Sigmoid colon (tissue), 6 donors: ENCODE measurements at regions not wholly inside any gene's neighbourhood (a gene's known extent, or its start where the extent isn't known, plus 50 kb on each side); places are given as distances from the start of the nearest gene placed in this dataset.

Experiments
- DNase-seq: peaks from one replicate; pipeline ENCODE4 v3.0.0-alpha.2; 2019
- H3K27ac ChIP-seq, 4 donors: fragments of 200-600 bp; sonication (generic); one replicate each; pipeline ENCODE4 v1.5.1; 2016 to 2019; ENCODE audit warnings: mild to moderate bottlenecking in 1 of 4
- H3K27me3 ChIP-seq, 3 donors: fragments of 200-600 bp; sonication (generic); one replicate each; pipeline ENCODE4 v1.5.1; 2019; ENCODE audit warnings: mild to moderate bottlenecking in 1 of 3
- H3K36me3 ChIP-seq, 4 donors: fragments of 200-600 bp; sonication (generic); one replicate each; pipeline ENCODE4 v1.5.1; 2016 to 2019
- H3K4me1 ChIP-seq, 4 donors: fragments of 200-600 bp; sonication (generic); one replicate each; pipeline ENCODE4 v1.5.1; 2017 to 2019
- H3K4me3 ChIP-seq, 4 donors: fragments of 200-600 bp; sonication (generic); one replicate each; pipeline ENCODE4 v1.5.1; 2017 to 2019; ENCODE audit warnings: mild to moderate bottlenecking in 2 of 4, moderate library complexity in 1 of 4
- H3K9me3 ChIP-seq, 4 donors: fragments of 200-600 bp in 3 of 4; sonication (generic) in 3 of 4; one replicate each; pipeline versions ENCODE4 v1.5.1 to v1.6.1; 2013 to 2019
- EP300 ChIP-seq, 4 donors: sonication (generic); formaldehyde crosslinking; IDR thresholded peaks; one replicate each; pipeline ENCODE4 v1.6.1; 2017; ENCODE audit warnings: antibody characterized with exemption in 4 of 4
- POLR2A ChIP-seq, 2 donors: fragments of 450-650 bp; IDR thresholded peaks; one replicate each; pipeline ENCODE4 v1.6.1; 2016; ENCODE audit warnings: antibody characterized with exemption in 2 of 2, mild to moderate bottlenecking in 2 of 2, moderate library complexity in 2 of 2
- POLR2AphosphoS5 ChIP-seq, 4 donors: sonication (generic); formaldehyde crosslinking; IDR thresholded peaks; one replicate each; pipeline ENCODE4 v1.6.1; 2017; ENCODE audit warnings: antibody characterized with exemption in 4 of 4
- WGBS, 2 donors: extraction: QIAGEN DNeasy Blood & Tissue Kit; methylation state at CpG; one replicate each; pipeline ENCODE4 v1.1.7; 2013; 5-methylcytosine and 5-hydroxymethylcytosine counted together
- intact Hi-C: fragments of 100-400 bp; cut with DNase I; formaldehyde crosslinking; loops from one replicate; pipeline ENCODE4 v1.15.1; 2023
- TF ChIP-seq, protein P1 (sequence below), 4 experiments: fragments of 450-650 bp in 3 of 4; fragments of 200-600 bp in 1 of 4; IDR thresholded peaks; one replicate each; pipeline ENCODE4 v1.5.1; 2016 to 2019; ENCODE audit warnings: antibody characterized with exemption in 4 of 4, mild to moderate bottlenecking in 3 of 4, moderate library complexity in 2 of 4
- donor health status: healthy with polysubstance abuse.
- donor health status: healthy.

DNA sequence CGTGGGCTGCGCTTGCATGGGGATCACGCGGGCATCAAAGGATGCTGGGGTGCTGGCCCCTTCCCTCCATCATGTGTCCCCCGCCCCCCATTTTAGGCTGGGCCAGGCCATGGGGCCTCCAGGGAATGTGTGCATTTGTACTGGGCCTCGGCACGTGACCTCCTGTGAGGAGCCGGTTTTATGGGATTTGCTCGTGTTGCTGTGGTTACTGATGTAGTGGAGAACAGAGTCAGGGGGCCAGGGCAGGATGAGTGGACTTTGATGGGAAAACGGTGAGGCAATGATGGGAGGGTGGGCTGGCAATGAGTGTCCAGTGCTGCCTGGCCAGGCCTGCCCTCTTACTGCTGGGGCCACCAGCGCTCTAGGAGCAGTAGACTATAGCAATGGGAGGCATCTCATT, 257.7 kb downstream of the LOXHD1 start:
- H3K27me3 ChIP-seq = no peaks in the 10 kb centered on the region
- H3K27ac ChIP-seq = no peak overlapping the region
- no peak overlapping the region for H3K4me3 ChIP-seq
- peaks cover 0 to 9% (median 0%) of the 10 kb centered on the region in 4 donors for H3K4me1 ChIP-seq
- no peaks in the 10 kb centered on the region for H3K36me3 ChIP-seq
- no peaks in the 10 kb centered on the region for H3K9me3 ChIP-seq
- 72 to 85% methylated on average over 11 of the region's 11 CpGs for WGBS, 2 donors
- DNase-seq = no peak
- no peak for TF ChIP-seq EP300 (IDR thresholded peaks at IDR 0.05)
- TF ChIP-seq POLR2AphosphoS5 (IDR thresholded peaks at IDR 0.05) = no peak
- TF ChIP-seq, protein P1, sequence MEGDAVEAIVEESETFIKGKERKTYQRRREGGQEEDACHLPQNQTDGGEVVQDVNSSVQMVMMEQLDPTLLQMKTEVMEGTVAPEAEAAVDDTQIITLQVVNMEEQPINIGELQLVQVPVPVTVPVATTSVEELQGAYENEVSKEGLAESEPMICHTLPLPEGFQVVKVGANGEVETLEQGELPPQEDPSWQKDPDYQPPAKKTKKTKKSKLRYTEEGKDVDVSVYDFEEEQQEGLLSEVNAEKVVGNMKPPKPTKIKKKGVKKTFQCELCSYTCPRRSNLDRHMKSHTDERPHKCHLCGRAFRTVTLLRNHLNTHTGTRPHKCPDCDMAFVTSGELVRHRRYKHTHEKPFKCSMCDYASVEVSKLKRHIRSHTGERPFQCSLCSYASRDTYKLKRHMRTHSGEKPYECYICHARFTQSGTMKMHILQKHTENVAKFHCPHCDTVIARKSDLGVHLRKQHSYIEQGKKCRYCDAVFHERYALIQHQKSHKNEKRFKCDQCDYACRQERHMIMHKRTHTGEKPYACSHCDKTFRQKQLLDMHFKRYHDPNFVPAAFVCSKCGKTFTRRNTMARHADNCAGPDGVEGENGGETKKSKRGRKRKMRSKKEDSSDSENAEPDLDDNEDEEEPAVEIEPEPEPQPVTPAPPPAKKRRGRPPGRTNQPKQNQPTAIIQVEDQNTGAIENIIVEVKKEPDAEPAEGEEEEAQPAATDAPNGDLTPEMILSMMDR (IDR thresholded peaks at IDR 0.05) = no peak
- TF ChIP-seq POLR2A (IDR thresholded peaks at IDR 0.05) = no peak
- intact Hi-C loops = no loop called here

DNA sequence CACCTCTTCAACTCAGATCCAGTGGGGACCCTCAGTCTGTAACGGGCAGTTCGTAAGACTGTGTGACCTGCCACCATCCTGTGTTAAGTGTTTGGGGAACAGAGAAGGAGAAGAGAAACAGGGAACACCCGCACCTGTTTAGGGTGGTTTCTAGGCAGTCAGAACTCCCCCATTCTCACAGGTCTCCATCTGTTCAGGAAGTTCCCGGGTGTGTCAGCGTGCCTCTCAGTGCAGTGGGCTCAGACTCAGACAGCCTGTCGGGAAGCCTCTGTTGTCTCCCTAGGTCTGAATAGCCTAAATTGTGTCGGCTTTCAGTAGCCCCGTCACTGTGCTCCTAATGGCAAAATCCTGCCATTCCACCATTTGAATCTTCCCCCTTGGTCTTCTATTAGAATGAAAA, 256.6 kb downstream of the LOXHD1 start:
- TF ChIP-seq EP300 (IDR thresholded peaks at IDR 0.05) (no peak), POLR2A (IDR thresholded peaks at IDR 0.05) (no peak), POLR2AphosphoS5 (IDR thresholded peaks at IDR 0.05) (no peak)
- TF ChIP-seq, protein P1 (IDR thresholded peaks at IDR 0.05) = no peak
- no peak for DNase-seq
- H3K27me3 ChIP-seq = no peaks in the 10 kb centered on the region
- H3K36me3 ChIP-seq = no peaks in the 10 kb centered on the region
- H3K9me3 ChIP-seq = no peaks in the 10 kb centered on the region
- H3K4me3 ChIP-seq = no peak overlapping the region
- WGBS, 2 donors = 67 to 83% methylated on average over 8 of the region's 8 CpGs
- intact Hi-C loops = no loop called here
- peaks cover 0 to 6% (median 0%) of the 10 kb centered on the region in 4 donors for H3K4me1 ChIP-seq
- H3K27ac ChIP-seq = no peak overlapping the region

DNA sequence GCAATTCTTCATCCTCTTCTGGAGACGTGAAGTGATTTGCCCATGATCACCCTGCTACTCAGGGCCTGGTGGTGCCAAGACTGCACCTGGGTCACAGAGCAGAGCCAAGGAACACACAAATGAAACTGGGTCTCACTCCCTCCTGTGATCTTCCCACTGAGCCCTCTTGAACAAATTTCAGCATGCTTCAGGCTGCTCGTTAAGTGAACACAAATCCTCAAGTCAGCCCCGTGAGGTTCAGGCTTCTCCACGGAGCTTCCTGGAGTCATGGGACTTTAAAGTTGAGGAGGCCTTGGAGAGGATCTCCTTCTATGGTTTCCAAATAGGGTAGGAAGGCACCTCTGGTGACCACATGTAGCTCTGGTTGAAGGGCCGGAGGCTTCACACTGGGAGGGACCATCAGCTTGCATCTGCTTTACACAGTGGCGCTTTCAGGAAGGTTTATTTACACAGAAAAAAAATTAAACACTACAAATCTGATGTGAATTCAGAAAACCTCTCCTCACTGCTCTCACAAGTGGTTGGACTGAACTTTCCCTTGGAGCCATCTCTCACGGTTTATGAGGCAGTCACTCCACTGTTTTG, 255.4 kb downstream of the LOXHD1 start:
- H3K27me3 ChIP-seq = no peaks in the 10 kb centered on the region
- DNase-seq = no peak
- 59 to 78% methylated on average over 7 of the region's 7 CpGs for WGBS, 2 donors

DNA sequence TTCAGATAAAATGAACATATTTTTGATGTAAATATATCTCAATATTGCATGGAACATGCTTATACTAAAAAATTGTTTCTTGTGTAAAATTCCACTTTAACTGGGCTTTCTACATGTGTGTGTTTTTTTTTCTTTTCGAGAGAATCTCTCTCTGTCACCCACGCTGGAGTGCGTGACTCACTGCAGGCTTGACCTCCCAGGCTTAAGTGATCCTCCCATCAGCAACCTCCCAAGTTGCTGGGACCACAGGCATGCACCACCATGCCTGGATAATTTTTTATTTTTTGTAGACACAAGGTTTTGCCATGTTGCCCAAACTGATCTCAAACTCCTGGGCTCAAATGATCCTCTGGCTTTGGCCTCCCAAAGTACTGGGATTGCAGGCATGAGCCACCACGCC, 254.6 kb downstream of the LOXHD1 start:
- no peak for TF ChIP-seq EP300 (IDR thresholded peaks at IDR 0.05)
- no peak for TF ChIP-seq POLR2AphosphoS5 (IDR thresholded peaks at IDR 0.05)
- TF ChIP-seq, protein P1 (IDR thresholded peaks at IDR 0.05) = no peak
- TF ChIP-seq POLR2A (IDR thresholded peaks at IDR 0.05) = no peak
- H3K27me3 ChIP-seq = no peaks in the 10 kb centered on the region
- intact Hi-C loops = no loop called here
- no peak overlapping the region for H3K27ac ChIP-seq
- DNase-seq = no peak
- peaks cover 0 to 19% (median 13%) of the 10 kb centered on the region in 4 donors for H3K4me1 ChIP-seq
- WGBS, 2 donors = 78 to 88% methylated on average over 4 of the region's 4 CpGs
- H3K9me3 ChIP-seq = no peaks in the 10 kb centered on the region
- H3K36me3 ChIP-seq = no peaks in the 10 kb centered on the region
- H3K4me3 ChIP-seq = no peak overlapping the region

More for the DNA sequence above, 255.4 kb downstream of the LOXHD1 start:
- Histone ChIP-seq H3K4me1 (peaks cover 0 to 10% (median 5%) of the 10 kb centered on the region in 4 donors), H3K27ac (no peak overlapping the region), H3K9me3 (no peaks in the 10 kb centered on the region), H3K4me3 (no peak overlapping the region), H3K36me3 (no peaks in the 10 kb centered on the region)
- intact Hi-C loops = no loop called here
- TF ChIP-seq POLR2AphosphoS5 (IDR thresholded peaks at IDR 0.05) (no peak), POLR2A (IDR thresholded peaks at IDR 0.05) (no peak), EP300 (IDR thresholded peaks at IDR 0.05) (no peak)
- TF ChIP-seq, protein P1 (IDR thresholded peaks at IDR 0.05) = no peak

DNA sequence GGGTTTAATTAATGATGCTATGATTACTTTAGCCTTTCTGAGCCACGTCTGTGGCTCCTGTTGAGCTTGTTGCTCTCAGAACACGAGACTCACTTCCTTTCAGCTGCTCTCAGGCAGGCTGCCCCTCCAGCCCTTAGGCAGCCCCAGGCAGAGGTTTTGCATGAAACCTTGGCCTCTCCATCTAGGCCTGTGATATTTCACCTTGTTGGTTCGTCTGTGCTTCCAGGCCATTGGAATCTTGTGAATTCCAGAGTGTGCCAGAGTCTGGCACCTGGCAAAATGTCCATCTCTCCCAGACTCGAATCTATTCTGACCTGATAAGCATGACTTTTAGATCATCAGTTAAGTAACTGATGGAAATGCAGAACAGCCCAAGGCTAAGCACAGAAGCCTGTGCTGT, 254.1 kb downstream of the LOXHD1 start:
- no peak overlapping the region for H3K4me3 ChIP-seq
- TF ChIP-seq POLR2AphosphoS5 (IDR thresholded peaks at IDR 0.05) (no peak), POLR2A (IDR thresholded peaks at IDR 0.05) (no peak), EP300 (IDR thresholded peaks at IDR 0.05) (no peak)
- TF ChIP-seq, protein P1 (IDR thresholded peaks at IDR 0.05) = no peak
- no peak for DNase-seq
- peaks cover 0 to 24% (median 19%) of the 10 kb centered on the region in 4 donors for H3K4me1 ChIP-seq
- H3K36me3 ChIP-seq = no peaks in the 10 kb centered on the region
- intact Hi-C loops = no loop called here
- no peak overlapping the region for H3K27ac ChIP-seq
- H3K27me3 ChIP-seq = no peaks in the 10 kb centered on the region
- WGBS, 2 donors = 60 to 71% methylated on average over 4 of the region's 4 CpGs
- H3K9me3 ChIP-seq = no peaks in the 10 kb centered on the region
